NT2/D1 (cell line): ENCODE measurements at regions not wholly inside any gene's neighbourhood (a gene's known extent, or its start where the extent isn't known, plus 50 kb on each side); places are given as distances from the start of the nearest gene placed in this dataset.

ENCODE experiments used
- SUZ12 ChIP-seq: IDR thresholded peaks from 2 replicates; pipeline ENCODE4 v1.6.1; 2011; ENCODE audit not compliant: insufficient read length, insufficient read depth; ENCODE audit errors: extremely low read depth
- ZNF274 ChIP-seq: IDR thresholded peaks from 2 replicates; pipeline ENCODE4 v1.6.1; 2011; ENCODE audit warnings: mild to moderate bottlenecking, low read depth, low read length

- TF ChIP-seq SUZ12, result no peak
- TF ChIP-seq ZNF274, result no peak
These were observed 743.1 kb upstream of the B3GALT2 start for GRCh38 chr1:193929374-193930033.
